IMR-90 (cell line): ENCODE measurements at regions not wholly inside any gene's neighbourhood (a gene's known extent, or its start where the extent isn't known, plus 50 kb on each side); places are given as distances from the start of the nearest gene placed in this dataset.

Experiments
- ATAC-seq: fragments of 200-7000 bp; cut with Tn5 transposase; 2 replicates; pipeline ENCODE4 v1.9.1; 2020; ENCODE audit warnings: low read depth, mild to moderate bottlenecking, moderate library complexity
- BruUV-seq: library from RNA; stranded (reverse); fragments of 400-500 nt; replicated peaks from 2 replicates; lab custom pipeline; 2021; lab: Mats Ljungman, UMichigan
- CTCF ChIA-PET: fragments of 300-600 bp; formaldehyde crosslinking; extraction: SDS; loops from one replicate; lab custom pipeline; 2021; ENCODE audit warnings: antibody characterized with exemption; lab: Yijun Ruan, JAX
- POLR2A ChIA-PET: fragments of 300-600 bp; sonication (Branson Sonifier 250); formaldehyde crosslinking; loops from one replicate; lab custom pipeline; 2022; ENCODE audit warnings: antibody characterized with exemption; ENCODE audit not compliant: unreplicated experiment; lab: Charles Lee
- DNase-seq: peaks from one replicate; pipeline ENCODE4 v3.0.0; 2013
- H2AFZ ChIP-seq: replicated peaks from 2 replicates; pipeline ENCODE3; 2013; ENCODE audit warnings: low read length, mild to moderate bottlenecking; ENCODE audit not compliant: poor library complexity
- H2AK5ac ChIP-seq: 2 replicates; pipeline ENCODE4 v1.6.1; 2013; ENCODE audit warnings: low read depth, low read length, inconsistent platforms
- H2AK9ac ChIP-seq: replicated peaks from 2 replicates; pipeline ENCODE3; 2013; ENCODE audit warnings: mild to moderate bottlenecking, low read depth, low read length, moderate library complexity; ENCODE audit not compliant: poor library complexity
- H2BK120ac ChIP-seq: 2 replicates; pipeline ENCODE4 v1.6.1; 2013; ENCODE audit warnings: low read depth, low read length, inconsistent platforms
- H2BK15ac ChIP-seq: 3 replicates; pipeline ENCODE4 v1.6.1; 2013; ENCODE audit warnings: low read depth, low read length, inconsistent platforms
- H2BK20ac ChIP-seq: 2 replicates; pipeline ENCODE4 v1.6.1; 2013; ENCODE audit warnings: low read depth, mild to moderate bottlenecking, inconsistent platforms, low read length, moderate library complexity
- H2BK5ac ChIP-seq: 2 replicates; pipeline ENCODE4 v1.6.1; 2013; ENCODE audit warnings: mild to moderate bottlenecking, low read depth, low read length, inconsistent platforms; ENCODE audit not compliant: poor library complexity, severe bottlenecking
- H3K14ac ChIP-seq: replicated peaks from 2 replicates; pipeline ENCODE4 v1.6.1; 2013; ENCODE audit warnings: low read depth, low read length, inconsistent platforms
- H3K18ac ChIP-seq: 2 replicates; pipeline ENCODE4 v1.6.1; 2013; ENCODE audit warnings: low read depth, low read length, control low read depth
- H3K23ac ChIP-seq: 2 replicates; pipeline ENCODE4 v1.6.1; 2013; ENCODE audit warnings: low read depth, low read length, inconsistent platforms
- H3K27ac ChIP-seq: 2 replicates; pipeline ENCODE4 v1.5.1; 2013; ENCODE audit warnings: mild to moderate bottlenecking, control low read depth, low read length; ENCODE audit not compliant: insufficient read depth
- H3K27me3 ChIP-seq: 2 replicates; pipeline ENCODE4 v1.6.1; 2013; ENCODE audit warnings: low read length; ENCODE audit not compliant: control insufficient read depth, insufficient read depth
- H3K36me3 ChIP-seq: 2 replicates; pipeline ENCODE4 v1.6.1; 2013; ENCODE audit warnings: low read length, mixed read lengths; ENCODE audit not compliant: control insufficient read depth, insufficient read depth
- H3K4ac ChIP-seq: 2 replicates; pipeline ENCODE4 v1.6.1; 2013; ENCODE audit warnings: low read depth, low read length, inconsistent platforms
- H3K4me1 ChIP-seq: 2 replicates; pipeline ENCODE4 v1.6.1; 2013; ENCODE audit warnings: low read length, mixed read lengths; ENCODE audit not compliant: control insufficient read depth, insufficient read depth
- H3K4me2 ChIP-seq: 2 replicates; pipeline ENCODE4 v1.6.1; 2013; ENCODE audit warnings: low read depth, mild to moderate bottlenecking, control low read depth, low read length, moderate library complexity
- H3K4me3 ChIP-seq: 2 replicates; pipeline ENCODE4 v1.5.1; 2013; ENCODE audit warnings: low read depth, mild to moderate bottlenecking, control low read depth, low read length, moderate library complexity; ENCODE audit not compliant: insufficient read depth
- H3K56ac ChIP-seq: 2 replicates; pipeline ENCODE4 v1.6.1; 2013; ENCODE audit warnings: low read length, inconsistent platforms; ENCODE audit not compliant: insufficient read depth; ENCODE audit errors: extremely low read depth
- H3K79me1 ChIP-seq, 2 experiments: 2 replicates each; pipeline ENCODE4 v1.6.1; 2013; ENCODE audit warnings: low read length in 2 of 2, inconsistent platforms in 1 of 2, low read depth in 1 of 2
- H3K9ac ChIP-seq: 2 replicates; pipeline ENCODE4 v1.6.1; 2013; ENCODE audit warnings: low read depth, low read length, control low read depth
- H3K9me1 ChIP-seq: 2 replicates; pipeline ENCODE4 v1.6.1; 2013; ENCODE audit warnings: low read length, inconsistent platforms; ENCODE audit not compliant: insufficient read depth
- H3K9me3 ChIP-seq: 2 replicates; pipeline ENCODE4 v1.6.1; 2013; ENCODE audit warnings: low read length; ENCODE audit not compliant: control insufficient read depth, insufficient read depth
- H4K20me1 ChIP-seq: 2 replicates; pipeline ENCODE4 v1.6.1; 2013; ENCODE audit warnings: low read length, inconsistent platforms; ENCODE audit not compliant: insufficient read depth
- H4K5ac ChIP-seq: 2 replicates; pipeline ENCODE4 v1.6.1; 2013; ENCODE audit warnings: mild to moderate bottlenecking, low read depth, low read length, control low read depth
- H4K8ac ChIP-seq, 2 experiments: 2 replicates each; pipeline ENCODE4 v1.6.1; 2013; ENCODE audit warnings: low read depth in 2 of 2, low read length in 2 of 2, control low read depth in 1 of 2, inconsistent platforms in 1 of 2
- H4K91ac ChIP-seq: 2 replicates; pipeline ENCODE4 v1.6.1; 2013; ENCODE audit warnings: low read depth, low read length, inconsistent platforms; ENCODE audit not compliant: insufficient read depth
- CHD1 ChIP-seq: IDR thresholded peaks from 2 replicates; pipeline ENCODE4 v1.6.1; 2012; ENCODE audit warnings: low read depth, low read length, improper control_type of control experiment
- FOS ChIP-seq: fragments of 150-350 bp; IDR thresholded peaks from 2 replicates; pipeline ENCODE4 v1.6.1; 2016; ENCODE audit warnings: low read depth, low read length
- MAFK ChIP-seq: IDR thresholded peaks from 2 replicates; pipeline ENCODE4 v1.6.1; 2012; ENCODE audit warnings: low read depth, low read length, improper control_type of control experiment
- MAZ ChIP-seq: IDR thresholded peaks from 2 replicates; pipeline ENCODE4 v1.6.1; 2012; ENCODE audit warnings: low read depth, mild to moderate bottlenecking, low read length, improper control_type of control experiment, moderate library complexity, borderline replicate concordance
- MXI1 ChIP-seq: IDR thresholded peaks from 2 replicates; pipeline ENCODE4 v1.6.1; 2012; ENCODE audit warnings: low read depth, mild to moderate bottlenecking, low read length, moderate library complexity, borderline replicate concordance
- RCOR1 ChIP-seq: IDR thresholded peaks from 2 replicates; pipeline ENCODE4 v1.6.1; 2012; ENCODE audit warnings: mild to moderate bottlenecking, low read length, improper control_type of control experiment; ENCODE audit not compliant: insufficient replicate concordance
- RFX5 ChIP-seq: IDR thresholded peaks from 2 replicates; pipeline ENCODE4 v1.8.0; 2012; ENCODE audit warnings: low read depth, mild to moderate bottlenecking, low read length, moderate library complexity
- WGBS, 2 experiments: methylation state at CpG; one replicate each; pipeline versions ENCODE4 v1.1.5 to v1.1.7; 2013; ENCODE audit warnings: missing lambda C conversion rate in 2 of 2; ENCODE audit not compliant: insufficient read length in 1 of 2; ENCODE audit errors: extremely low coverage in 2 of 2; 5-methylcytosine and 5-hydroxymethylcytosine counted together
- dilution Hi-C: fragments of 300-500 bp; cut with HindIII; formaldehyde crosslinking; loops from one replicate; pipeline ENCODE4 v1.14.3; 2018; ENCODE audit warnings: low sequenced_read_pairs; ENCODE audit not compliant: unreplicated experiment
- in situ Hi-C: fragments of 300-500 bp; cut with MboI; formaldehyde crosslinking; loops from 3 replicates; pipeline ENCODE4 v1.14.3; 2019; ENCODE audit warnings: low sequenced_read_pairs, inconsistent platforms, mixed read lengths
- intact Hi-C: fragments of 100-400 bp; cut with micrococcal nuclease; formaldehyde crosslinking; loops from 2 replicates; pipeline ENCODE4 v1.10.0; 2022
- TF ChIP-seq, protein P1 (sequence below): conservative IDR thresholded peaks from 2 replicates; pipeline ENCODE4 v1.5.1; 2012; ENCODE audit warnings: mild to moderate bottlenecking, low read depth, low read length, improper control_type of control experiment
- TF ChIP-seq, protein P2 (sequence below): fragments of 150-350 bp; IDR thresholded peaks from 2 replicates; pipeline ENCODE4 v1.6.1; 2016; ENCODE audit warnings: low read depth, mild to moderate bottlenecking, low read length, moderate library complexity, borderline replicate concordance

DNA sequence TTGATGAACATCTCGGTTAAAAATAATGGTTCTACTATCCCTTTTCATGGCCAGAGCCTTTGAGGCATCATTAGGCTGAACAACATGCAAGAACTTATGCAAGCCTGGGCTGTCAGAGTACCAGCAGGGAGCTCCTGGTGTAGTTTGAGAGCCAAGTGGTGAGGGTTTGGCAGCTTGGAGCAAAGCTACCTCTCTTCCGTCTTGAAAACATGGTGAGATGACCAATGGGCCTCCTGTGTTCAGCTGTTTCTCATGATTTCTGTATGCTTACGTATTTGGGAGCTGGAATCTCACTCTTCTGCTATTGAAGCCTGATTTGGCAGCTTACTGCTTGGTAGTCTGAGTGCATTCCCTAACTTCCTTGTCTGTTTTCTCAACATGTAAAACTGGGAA lies 150.4 kb downstream of the CXCL12 start:
- POLR2A ChIA-PET, result no interaction called here
- H3K79me1 ChIP-seq, result no peaks in the 10 kb centered on the region
- no CpG with 5 or more reads among the region's 3 CpGs for WGBS, 2 experiments
- H4K5ac ChIP-seq, result no peak overlapping the region
- intact Hi-C loops (no loop called here), dilution Hi-C loops (no loop called here), in situ Hi-C loops (no loop called here)
- BruUV-seq, result no TSS peak
- no peaks in the 10 kb centered on the region for H3K4me1 ChIP-seq
- H3K9ac ChIP-seq, result no peak overlapping the region
- no peak overlapping the region for H3K56ac ChIP-seq
- H3K9me3 ChIP-seq, result no peaks in the 10 kb centered on the region
- no peaks in the 10 kb centered on the region for H3K9me1 ChIP-seq
- H2BK5ac ChIP-seq, result no peak overlapping the region
- H2BK15ac ChIP-seq, result no peak overlapping the region
- H2AK5ac ChIP-seq, result no peak overlapping the region
- H3K27ac ChIP-seq, result no peak overlapping the region
- no peak overlapping the region for H4K8ac ChIP-seq
- no peak overlapping the region for H2AFZ ChIP-seq
- H3K14ac ChIP-seq, result no peak overlapping the region
- no peak overlapping the region for H4K91ac ChIP-seq
- H3K4me3 ChIP-seq, result no peak overlapping the region
- no peak overlapping the region for H3K4ac ChIP-seq
- no peak for ATAC-seq
- H3K4me2 ChIP-seq, result no peak overlapping the region
- H3K36me3 ChIP-seq, result no peaks in the 10 kb centered on the region
- no peak for TF ChIP-seq MXI1
- no peak for TF ChIP-seq FOS
- no peak for TF ChIP-seq MAFK
- no peak for TF ChIP-seq RCOR1
- no peak for TF ChIP-seq RFX5
- TF ChIP-seq CHD1, result no peak
- TF ChIP-seq, protein P1, sequence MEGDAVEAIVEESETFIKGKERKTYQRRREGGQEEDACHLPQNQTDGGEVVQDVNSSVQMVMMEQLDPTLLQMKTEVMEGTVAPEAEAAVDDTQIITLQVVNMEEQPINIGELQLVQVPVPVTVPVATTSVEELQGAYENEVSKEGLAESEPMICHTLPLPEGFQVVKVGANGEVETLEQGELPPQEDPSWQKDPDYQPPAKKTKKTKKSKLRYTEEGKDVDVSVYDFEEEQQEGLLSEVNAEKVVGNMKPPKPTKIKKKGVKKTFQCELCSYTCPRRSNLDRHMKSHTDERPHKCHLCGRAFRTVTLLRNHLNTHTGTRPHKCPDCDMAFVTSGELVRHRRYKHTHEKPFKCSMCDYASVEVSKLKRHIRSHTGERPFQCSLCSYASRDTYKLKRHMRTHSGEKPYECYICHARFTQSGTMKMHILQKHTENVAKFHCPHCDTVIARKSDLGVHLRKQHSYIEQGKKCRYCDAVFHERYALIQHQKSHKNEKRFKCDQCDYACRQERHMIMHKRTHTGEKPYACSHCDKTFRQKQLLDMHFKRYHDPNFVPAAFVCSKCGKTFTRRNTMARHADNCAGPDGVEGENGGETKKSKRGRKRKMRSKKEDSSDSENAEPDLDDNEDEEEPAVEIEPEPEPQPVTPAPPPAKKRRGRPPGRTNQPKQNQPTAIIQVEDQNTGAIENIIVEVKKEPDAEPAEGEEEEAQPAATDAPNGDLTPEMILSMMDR, result no peak
- TF ChIP-seq MAZ, result no peak
- TF ChIP-seq, protein P2, sequence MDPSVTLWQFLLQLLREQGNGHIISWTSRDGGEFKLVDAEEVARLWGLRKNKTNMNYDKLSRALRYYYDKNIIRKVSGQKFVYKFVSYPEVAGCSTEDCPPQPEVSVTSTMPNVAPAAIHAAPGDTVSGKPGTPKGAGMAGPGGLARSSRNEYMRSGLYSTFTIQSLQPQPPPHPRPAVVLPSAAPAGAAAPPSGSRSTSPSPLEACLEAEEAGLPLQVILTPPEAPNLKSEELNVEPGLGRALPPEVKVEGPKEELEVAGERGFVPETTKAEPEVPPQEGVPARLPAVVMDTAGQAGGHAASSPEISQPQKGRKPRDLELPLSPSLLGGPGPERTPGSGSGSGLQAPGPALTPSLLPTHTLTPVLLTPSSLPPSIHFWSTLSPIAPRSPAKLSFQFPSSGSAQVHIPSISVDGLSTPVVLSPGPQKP, result no peak
- H2BK120ac ChIP-seq, result no peak overlapping the region
- no peak overlapping the region for H3K23ac ChIP-seq
- CTCF ChIA-PET, result no interaction called here
- no peak overlapping the region for H3K18ac ChIP-seq
- peaks cover 13% of the 10 kb centered on the region for H3K27me3 ChIP-seq
- DNase-seq, result no peak
- no peaks in the 10 kb centered on the region for H4K20me1 ChIP-seq
- H2BK20ac ChIP-seq, result no peak overlapping the region
- H2AK9ac ChIP-seq, result no peak overlapping the region
